ENCODE measurements at regions not wholly inside any gene's neighbourhood (a gene's known extent, or its start where the extent isn't known, plus 50 kb on each side); places are given as distances from the start of the nearest gene placed in this dataset.

DNA sequence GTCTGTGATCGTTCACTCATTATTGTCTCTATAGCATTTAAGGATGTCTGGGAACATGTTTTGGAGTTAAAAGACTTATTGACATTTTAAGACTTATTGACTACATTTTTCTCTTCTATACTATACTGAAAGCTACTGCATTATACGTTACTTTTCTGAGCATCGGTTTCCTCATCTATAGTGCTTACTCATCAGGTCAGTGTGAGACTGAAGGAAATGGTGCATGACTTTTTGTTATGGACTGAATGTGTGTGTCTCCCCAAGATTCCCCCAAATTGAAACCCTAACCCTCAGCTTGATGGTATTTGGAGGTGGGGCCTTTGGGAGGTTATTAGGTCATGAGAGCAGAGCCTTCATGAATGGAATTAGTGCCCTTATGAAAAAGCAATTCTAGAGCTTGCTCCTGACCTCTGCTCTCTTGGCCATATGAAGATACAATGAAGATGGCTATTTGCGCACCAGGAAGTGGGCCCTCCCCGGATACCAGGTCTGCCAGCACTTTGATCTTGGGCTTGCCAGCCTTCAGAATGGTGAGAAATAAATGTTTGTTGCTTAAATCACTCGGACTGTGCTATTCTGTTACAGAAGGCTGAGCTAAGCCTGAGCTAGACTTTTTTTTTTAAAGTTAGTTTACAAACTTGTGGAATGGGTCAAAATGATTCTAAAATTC is 243.7 kb upstream of the RREB1 start:
- TF ChIP-seq, protein P1, sequence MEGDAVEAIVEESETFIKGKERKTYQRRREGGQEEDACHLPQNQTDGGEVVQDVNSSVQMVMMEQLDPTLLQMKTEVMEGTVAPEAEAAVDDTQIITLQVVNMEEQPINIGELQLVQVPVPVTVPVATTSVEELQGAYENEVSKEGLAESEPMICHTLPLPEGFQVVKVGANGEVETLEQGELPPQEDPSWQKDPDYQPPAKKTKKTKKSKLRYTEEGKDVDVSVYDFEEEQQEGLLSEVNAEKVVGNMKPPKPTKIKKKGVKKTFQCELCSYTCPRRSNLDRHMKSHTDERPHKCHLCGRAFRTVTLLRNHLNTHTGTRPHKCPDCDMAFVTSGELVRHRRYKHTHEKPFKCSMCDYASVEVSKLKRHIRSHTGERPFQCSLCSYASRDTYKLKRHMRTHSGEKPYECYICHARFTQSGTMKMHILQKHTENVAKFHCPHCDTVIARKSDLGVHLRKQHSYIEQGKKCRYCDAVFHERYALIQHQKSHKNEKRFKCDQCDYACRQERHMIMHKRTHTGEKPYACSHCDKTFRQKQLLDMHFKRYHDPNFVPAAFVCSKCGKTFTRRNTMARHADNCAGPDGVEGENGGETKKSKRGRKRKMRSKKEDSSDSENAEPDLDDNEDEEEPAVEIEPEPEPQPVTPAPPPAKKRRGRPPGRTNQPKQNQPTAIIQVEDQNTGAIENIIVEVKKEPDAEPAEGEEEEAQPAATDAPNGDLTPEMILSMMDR (IDR thresholded peaks at IDR 0.05; ENCODE audit: unreplicated experiment) = no peak
- peaks cover 2% of the 10 kb centered on the region for H3K4me1 Mint-ChIP-seq
- H3K4me3 Mint-ChIP-seq = no peak overlapping the region
- peaks cover 17% of the 10 kb centered on the region for H3K9me3 Mint-ChIP-seq
- H3K36me3 Mint-ChIP-seq = no peaks in the 10 kb centered on the region
- no peaks in the 10 kb centered on the region for H3K27me3 Mint-ChIP-seq (ENCODE audit: low read depth)
- H3K27ac Mint-ChIP-seq = no peak overlapping the region
- DNase-seq (ENCODE audit: low spot score in 2 of 2, unreplicated experiment in 2 of 2) = no peak

DNA sequence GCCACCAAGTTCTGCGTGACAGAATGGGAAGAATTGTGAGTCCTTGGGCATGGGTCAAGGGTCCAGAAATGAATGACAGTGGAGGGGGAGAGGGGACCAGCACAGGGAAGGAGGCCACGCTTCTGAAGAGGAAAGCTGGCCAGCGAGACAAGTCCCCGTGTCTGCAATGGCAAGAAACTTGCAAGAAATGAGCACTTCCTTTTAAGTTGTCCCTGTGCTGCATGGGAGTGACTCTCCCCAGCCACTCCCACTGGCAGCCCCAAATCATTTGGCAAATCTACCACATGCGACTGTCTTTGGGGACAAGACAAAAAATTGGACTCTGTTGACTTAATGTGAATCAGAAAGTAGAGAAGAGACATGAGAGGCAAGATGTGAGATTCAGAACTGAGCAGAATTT is 242.2 kb upstream of the RREB1 start:
- Mint-ChIP-seq H3K4me1 (no peaks in the 10 kb centered on the region), H3K27ac (no peak overlapping the region), H3K27me3 (ENCODE audit: low read depth) (no peaks in the 10 kb centered on the region), H3K36me3 (no peaks in the 10 kb centered on the region), H3K4me3 (no peak overlapping the region), H3K9me3 (peaks cover 22% of the 10 kb centered on the region)
- TF ChIP-seq, protein P1 (IDR thresholded peaks at IDR 0.05; ENCODE audit: unreplicated experiment) = no peak
- no peak for DNase-seq (ENCODE audit: low spot score in 2 of 2, unreplicated experiment in 2 of 2)

DNA sequence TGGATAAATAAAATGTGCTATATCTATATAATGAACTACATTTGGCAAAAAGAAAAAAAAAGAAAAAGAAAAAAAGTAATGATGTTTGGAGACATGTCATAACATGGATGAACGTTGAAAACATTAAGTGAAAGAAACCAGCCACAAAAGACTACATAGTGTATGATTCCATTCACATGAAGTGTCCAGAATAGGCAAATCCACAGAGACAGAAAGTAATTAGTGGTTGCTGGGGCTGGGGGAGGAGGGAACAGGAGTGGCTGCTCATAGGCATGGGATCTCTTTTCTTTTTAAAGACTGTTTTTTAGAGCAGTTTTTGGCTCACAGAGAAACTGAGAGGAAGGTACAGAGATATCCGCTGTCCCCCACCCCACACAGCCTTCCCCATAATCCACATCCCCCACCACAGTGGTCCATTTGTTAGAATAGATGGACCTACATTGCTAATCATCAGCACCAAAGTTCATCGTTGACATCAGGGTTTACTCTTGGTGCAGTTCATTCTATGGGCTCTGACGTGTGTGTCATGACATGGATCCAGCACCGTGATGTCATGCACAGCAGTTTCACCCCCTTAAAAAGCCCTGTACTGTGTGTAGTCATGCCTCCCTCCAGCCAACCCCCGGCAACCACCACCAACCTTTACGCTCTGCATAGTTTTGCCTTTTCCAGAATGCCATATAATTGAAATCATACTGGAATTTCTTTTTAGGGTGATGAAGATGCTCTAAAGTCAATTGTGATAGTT is 240.9 kb upstream of the RREB1 start:
- Mint-ChIP-seq H3K27ac (no peak overlapping the region), H3K4me1 (no peaks in the 10 kb centered on the region)

DNA sequence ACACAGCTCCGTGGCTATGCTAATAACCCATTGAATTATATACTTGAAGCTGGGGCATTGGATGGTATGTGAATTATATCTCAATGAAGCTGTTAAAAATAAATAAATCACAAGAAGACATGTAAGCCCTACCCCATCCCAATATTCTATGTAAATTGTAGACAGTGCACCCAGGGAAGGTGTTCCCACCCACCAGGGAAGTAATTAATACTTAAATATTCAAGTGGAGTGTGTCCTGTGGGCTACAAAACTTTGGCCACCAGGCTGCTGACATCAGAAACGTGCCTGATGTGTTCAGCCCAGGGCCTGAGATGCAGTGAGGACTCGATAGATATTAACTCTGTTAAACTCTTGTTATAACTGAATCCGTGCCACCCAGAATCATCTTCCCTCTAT is 240.4 kb upstream of the RREB1 start:
- Mint-ChIP-seq H3K4me1 (no peaks in the 10 kb centered on the region), H3K4me3 (no peak overlapping the region), H3K27ac (no peak overlapping the region), H3K36me3 (no peaks in the 10 kb centered on the region), H3K9me3 (peaks cover 24% of the 10 kb centered on the region), H3K27me3 (ENCODE audit: low read depth) (no peaks in the 10 kb centered on the region)
- TF ChIP-seq, protein P1 (IDR thresholded peaks at IDR 0.05; ENCODE audit: unreplicated experiment) = no peak
- no peak for DNase-seq (ENCODE audit: low spot score in 2 of 2, unreplicated experiment in 2 of 2)

More for the DNA sequence above, 240.9 kb upstream of the RREB1 start:
- no peak for DNase-seq (ENCODE audit: low spot score in 2 of 2, unreplicated experiment in 2 of 2)
- no peak overlapping the region for H3K4me3 Mint-ChIP-seq
- H3K27me3 Mint-ChIP-seq (ENCODE audit: low read depth) = no peaks in the 10 kb centered on the region
- H3K36me3 Mint-ChIP-seq = no peaks in the 10 kb centered on the region
- TF ChIP-seq, protein P1 (IDR thresholded peaks at IDR 0.05; ENCODE audit: unreplicated experiment) = no peak
- peaks cover 24% of the 10 kb centered on the region for H3K9me3 Mint-ChIP-seq

DNA sequence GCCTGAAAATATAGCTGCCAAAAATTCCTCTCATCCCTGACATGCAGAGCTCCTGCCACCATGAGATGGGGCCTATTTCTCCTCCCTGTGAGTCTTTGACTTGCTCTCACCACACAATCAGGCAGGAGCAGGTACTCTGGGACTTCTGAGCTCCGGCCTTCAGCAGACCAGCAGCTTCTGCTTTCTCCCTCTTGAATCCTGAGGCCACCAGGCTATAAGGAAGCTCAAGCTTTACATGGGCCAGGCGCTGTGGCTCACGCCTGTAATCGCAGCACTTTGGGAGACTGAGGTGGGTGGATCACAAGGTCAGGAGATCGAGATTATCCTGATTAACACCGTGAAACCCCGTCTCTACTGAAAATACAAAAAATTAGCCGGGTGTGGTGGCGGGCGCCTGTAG is 238.7 kb upstream of the RREB1 start:
- peaks cover 15% of the 10 kb centered on the region for H3K9me3 Mint-ChIP-seq
- TF ChIP-seq, protein P1 (IDR thresholded peaks at IDR 0.05; ENCODE audit: unreplicated experiment) = no peak
- H3K4me3 Mint-ChIP-seq = no peak overlapping the region
- no peak overlapping the region for H3K27ac Mint-ChIP-seq
- no peak for DNase-seq (ENCODE audit: low spot score in 2 of 2, unreplicated experiment in 2 of 2)
- no peaks in the 10 kb centered on the region for H3K36me3 Mint-ChIP-seq
- H3K27me3 Mint-ChIP-seq (ENCODE audit: low read depth) = no peaks in the 10 kb centered on the region
- H3K4me1 Mint-ChIP-seq = no peaks in the 10 kb centered on the region
